ENCODE measurements at regions not wholly inside any gene's neighbourhood (a gene's known extent, or its start where the extent isn't known, plus 50 kb on each side); places are given as distances from the start of the nearest gene placed in this dataset.

- TF ChIP-seq CTCF (IDR thresholded peaks at IDR 0.05; ENCODE audit: low read length) (no peak), EZH2 (IDR thresholded peaks at IDR 0.05; ENCODE audit: borderline replicate concordance, low read length) (no peak)
Observed at GRCh38 chr9:96163712-96164111, 138.3 kb downstream of the HSD17B3 start.
